ENCODE measurements at regions not wholly inside any gene's neighbourhood (a gene's known extent, or its start where the extent isn't known, plus 50 kb on each side); places are given as distances from the start of the nearest gene placed in this dataset.

DNA sequence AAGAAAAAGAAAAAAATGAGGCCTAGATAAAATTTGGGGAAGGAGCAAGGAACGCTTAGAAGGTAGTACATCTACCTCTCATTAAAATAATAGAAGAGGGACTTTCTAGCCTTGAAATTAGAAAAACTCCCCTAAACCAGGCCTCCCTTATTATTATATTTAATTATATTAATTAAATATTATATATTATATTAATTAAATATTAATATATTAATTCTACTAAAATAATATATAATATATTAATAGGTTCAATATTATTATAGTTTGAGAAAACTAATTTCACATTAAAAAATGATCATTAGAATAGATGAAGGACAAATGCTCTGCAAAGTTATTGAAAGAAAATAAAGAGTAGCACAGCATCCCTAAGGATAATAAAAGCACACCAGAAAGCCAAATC lies 449.4 kb downstream of the NBAS start:
- TF ChIP-seq, protein P1, sequence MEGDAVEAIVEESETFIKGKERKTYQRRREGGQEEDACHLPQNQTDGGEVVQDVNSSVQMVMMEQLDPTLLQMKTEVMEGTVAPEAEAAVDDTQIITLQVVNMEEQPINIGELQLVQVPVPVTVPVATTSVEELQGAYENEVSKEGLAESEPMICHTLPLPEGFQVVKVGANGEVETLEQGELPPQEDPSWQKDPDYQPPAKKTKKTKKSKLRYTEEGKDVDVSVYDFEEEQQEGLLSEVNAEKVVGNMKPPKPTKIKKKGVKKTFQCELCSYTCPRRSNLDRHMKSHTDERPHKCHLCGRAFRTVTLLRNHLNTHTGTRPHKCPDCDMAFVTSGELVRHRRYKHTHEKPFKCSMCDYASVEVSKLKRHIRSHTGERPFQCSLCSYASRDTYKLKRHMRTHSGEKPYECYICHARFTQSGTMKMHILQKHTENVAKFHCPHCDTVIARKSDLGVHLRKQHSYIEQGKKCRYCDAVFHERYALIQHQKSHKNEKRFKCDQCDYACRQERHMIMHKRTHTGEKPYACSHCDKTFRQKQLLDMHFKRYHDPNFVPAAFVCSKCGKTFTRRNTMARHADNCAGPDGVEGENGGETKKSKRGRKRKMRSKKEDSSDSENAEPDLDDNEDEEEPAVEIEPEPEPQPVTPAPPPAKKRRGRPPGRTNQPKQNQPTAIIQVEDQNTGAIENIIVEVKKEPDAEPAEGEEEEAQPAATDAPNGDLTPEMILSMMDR (IDR thresholded peaks at IDR 0.05): no peak
- TF ChIP-seq POLR2AphosphoS5 (IDR thresholded peaks at IDR 0.05) (no peak), POLR2A (IDR thresholded peaks at IDR 0.05) (no peak)
